ENCODE measurements at regions not wholly inside any gene's neighbourhood (a gene's known extent, or its start where the extent isn't known, plus 50 kb on each side); places are given as distances from the start of the nearest gene placed in this dataset.
"Not testable (repeated sequence)": the region's sequence is repeated elsewhere in the genome, so short reads cannot be mapped to it uniquely, and the experiment has no call there.

GRCh38 chr2:234555616-234556249, 58.9 kb upstream of the ARL4C start:
- Histone ChIP-seq H3K27ac (no peak overlapping the region), H3K36me3 (no peaks in the 10 kb centered on the region), H3K27me3 (no peaks in the 10 kb centered on the region), H3K4me1 (no peaks in the 10 kb centered on the region), H3K9me3 (no peaks in the 10 kb centered on the region), H3K4me3 (no peak overlapping the region)
- TF ChIP-seq, protein P1, sequence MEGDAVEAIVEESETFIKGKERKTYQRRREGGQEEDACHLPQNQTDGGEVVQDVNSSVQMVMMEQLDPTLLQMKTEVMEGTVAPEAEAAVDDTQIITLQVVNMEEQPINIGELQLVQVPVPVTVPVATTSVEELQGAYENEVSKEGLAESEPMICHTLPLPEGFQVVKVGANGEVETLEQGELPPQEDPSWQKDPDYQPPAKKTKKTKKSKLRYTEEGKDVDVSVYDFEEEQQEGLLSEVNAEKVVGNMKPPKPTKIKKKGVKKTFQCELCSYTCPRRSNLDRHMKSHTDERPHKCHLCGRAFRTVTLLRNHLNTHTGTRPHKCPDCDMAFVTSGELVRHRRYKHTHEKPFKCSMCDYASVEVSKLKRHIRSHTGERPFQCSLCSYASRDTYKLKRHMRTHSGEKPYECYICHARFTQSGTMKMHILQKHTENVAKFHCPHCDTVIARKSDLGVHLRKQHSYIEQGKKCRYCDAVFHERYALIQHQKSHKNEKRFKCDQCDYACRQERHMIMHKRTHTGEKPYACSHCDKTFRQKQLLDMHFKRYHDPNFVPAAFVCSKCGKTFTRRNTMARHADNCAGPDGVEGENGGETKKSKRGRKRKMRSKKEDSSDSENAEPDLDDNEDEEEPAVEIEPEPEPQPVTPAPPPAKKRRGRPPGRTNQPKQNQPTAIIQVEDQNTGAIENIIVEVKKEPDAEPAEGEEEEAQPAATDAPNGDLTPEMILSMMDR (IDR thresholded peaks at IDR 0.05) = no peak
- intact Hi-C loops (cut with DNase I) = loop anchor here in 1 of 2 donors (10.0 kb wide), 1 partner anchor 559 kb away; no protein-coding TSS in a partner anchor
- peak in 1 of 4 donors; percentile 39 for DNase-seq
- ATAC-seq = no peak

DNA sequence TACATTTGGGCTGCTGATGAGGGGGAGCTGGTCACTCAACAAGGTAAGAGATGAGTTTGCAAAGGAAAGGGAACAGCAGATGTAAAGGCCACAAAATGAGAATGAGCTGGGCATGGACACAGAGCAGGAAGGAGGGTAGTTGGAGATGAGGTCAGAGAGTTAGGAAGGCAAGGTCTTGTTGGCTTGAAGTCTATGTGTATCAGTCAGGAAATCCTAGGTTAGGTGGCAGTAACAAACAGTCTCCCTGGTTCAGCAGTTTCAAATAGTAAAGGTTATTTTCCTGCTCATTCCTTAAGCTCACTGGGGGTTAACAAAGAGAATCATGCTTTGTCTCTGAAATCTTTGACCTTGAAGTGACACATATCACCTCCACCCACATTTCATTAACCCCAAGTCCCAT, 58.3 kb upstream of the ARL4C start:
- intact Hi-C loops (cut with DNase I) = loop anchor here in 1 of 2 donors (10.0 kb wide), 1 partner anchor 560 kb away; no protein-coding TSS in a partner anchor
- H3K4me3 ChIP-seq = no peak overlapping the region
- no peak for ATAC-seq
- H3K4me1 ChIP-seq = no peaks in the 10 kb centered on the region
- H3K27ac ChIP-seq = no peak overlapping the region
- H3K9me3 ChIP-seq = no peaks in the 10 kb centered on the region
- H3K36me3 ChIP-seq = no peaks in the 10 kb centered on the region
- no peak for DNase-seq
- TF ChIP-seq, protein P1 (IDR thresholded peaks at IDR 0.05) = no peak
- H3K27me3 ChIP-seq = peaks cover 0 to 2% of the 10 kb centered on the region in 2 donors

- peak in 1 of 4 donors; percentile 43 for DNase-seq
- H3K4me3 ChIP-seq, H3K4me1 ChIP-seq, ATAC-seq, H3K36me3 ChIP-seq, H3K27ac ChIP-seq, H3K9me3 ChIP-seq: not testable (repeated sequence)
- intact Hi-C loops (cut with DNase I) = loop anchor here (5.0 to 10.0 kb wide), 2 partner anchors 554 to 562 kb away; no protein-coding TSS in a partner anchor
- H3K27me3 ChIP-seq = peaks cover 0 to 15% of the 10 kb centered on the region in 2 donors
Measured at GRCh38 chr2:234553223-234553622, 56.3 kb upstream of the ARL4C start.

GRCh38 chr2:234550511-234551107, 53.7 kb upstream of the ARL4C start:
- intact Hi-C loops (cut with DNase I) = loop anchor here (5.0 to 10.0 kb wide), 2 partner anchors 557 to 564 kb away; no protein-coding TSS in a partner anchor
- peak; percentile 91 for ATAC-seq
- H3K9me3 ChIP-seq = no peaks in the 10 kb centered on the region

DNA sequence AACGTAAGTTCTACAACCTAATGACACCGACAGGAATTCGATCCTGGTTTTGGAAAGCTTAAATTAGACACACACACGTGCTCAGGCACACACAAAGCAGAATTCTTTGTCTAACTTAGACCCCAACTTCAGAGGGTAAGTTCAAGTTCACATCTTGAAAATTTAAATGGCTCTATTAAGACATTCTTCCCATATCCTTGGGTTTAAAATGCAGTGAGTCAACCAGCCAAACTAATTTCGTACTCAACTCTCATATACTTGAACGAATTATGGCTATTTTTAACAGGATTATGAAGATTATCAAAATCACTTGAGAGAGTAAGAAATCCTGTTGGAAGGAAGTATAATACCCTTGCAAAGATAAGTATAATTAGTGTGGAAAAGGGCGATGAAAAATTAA, 53.2 kb upstream of the ARL4C start:
- Histone ChIP-seq H3K4me3 (no peak overlapping the region), H3K27me3 (peaks cover 0 to 20% of the 10 kb centered on the region in 2 donors), H3K9me3 (no peaks in the 10 kb centered on the region), H3K27ac (no peak overlapping the region), H3K36me3 (no peaks in the 10 kb centered on the region), H3K4me1 (no peaks in the 10 kb centered on the region)
- TF ChIP-seq, protein P1 (IDR thresholded peaks at IDR 0.05) = no peak
- ATAC-seq (no peak), DNase-seq (no peak)
- intact Hi-C loops (cut with DNase I) = loop anchor here (5.0 to 10.0 kb wide), 2 partner anchors 557 to 565 kb away; no protein-coding TSS in a partner anchor

More at GRCh38 chr2:234550511-234551107, 53.7 kb upstream of the ARL4C start:
- peak; percentile 28 to 78 (median 68) for DNase-seq
- H3K4me3 ChIP-seq = no peak overlapping the region
- no peaks in the 10 kb centered on the region for H3K4me1 ChIP-seq
- H3K27me3 ChIP-seq = peaks cover 0 to 15% of the 10 kb centered on the region in 2 donors
- H3K36me3 ChIP-seq = no peaks in the 10 kb centered on the region
- H3K27ac ChIP-seq = no peak overlapping the region
- TF ChIP-seq, protein P1 (IDR thresholded peaks at IDR 0.05) = peak; percentile 85 to 86

Measured in left lung (tissue), 4 donors.